Cardiac fibroblast (primary cell): ENCODE measurements at regions not wholly inside any gene's neighbourhood (a gene's known extent, or its start where the extent isn't known, plus 50 kb on each side); places are given as distances from the start of the nearest gene placed in this dataset.

Source experiments
- DNase-seq, 2 donors: peaks; one replicate each; pipeline versions ENCODE4 v3.0.0 to v3.0.0-alpha.2; 2010; ENCODE audit warnings: low read depth in 2 of 2
- H3K4me3 ChIP-seq, 2 donors: replicated peaks in 1 of 2; 1 replicate in 1 of 2; 2 replicates in 1 of 2; pipeline ENCODE4 v1.5.1; 2011; ENCODE audit warnings: low read depth in 2 of 2, low read length in 2 of 2, mild to moderate bottlenecking in 2 of 2, moderate library complexity in 1 of 2
- TF ChIP-seq, protein P1 (sequence below): IDR thresholded peaks from one replicate; pipeline ENCODE4 v1.5.1; 2011; ENCODE audit warnings: low read depth, mild to moderate bottlenecking, low read length, inconsistent platforms

- no peak for DNase-seq
- TF ChIP-seq, protein P1, sequence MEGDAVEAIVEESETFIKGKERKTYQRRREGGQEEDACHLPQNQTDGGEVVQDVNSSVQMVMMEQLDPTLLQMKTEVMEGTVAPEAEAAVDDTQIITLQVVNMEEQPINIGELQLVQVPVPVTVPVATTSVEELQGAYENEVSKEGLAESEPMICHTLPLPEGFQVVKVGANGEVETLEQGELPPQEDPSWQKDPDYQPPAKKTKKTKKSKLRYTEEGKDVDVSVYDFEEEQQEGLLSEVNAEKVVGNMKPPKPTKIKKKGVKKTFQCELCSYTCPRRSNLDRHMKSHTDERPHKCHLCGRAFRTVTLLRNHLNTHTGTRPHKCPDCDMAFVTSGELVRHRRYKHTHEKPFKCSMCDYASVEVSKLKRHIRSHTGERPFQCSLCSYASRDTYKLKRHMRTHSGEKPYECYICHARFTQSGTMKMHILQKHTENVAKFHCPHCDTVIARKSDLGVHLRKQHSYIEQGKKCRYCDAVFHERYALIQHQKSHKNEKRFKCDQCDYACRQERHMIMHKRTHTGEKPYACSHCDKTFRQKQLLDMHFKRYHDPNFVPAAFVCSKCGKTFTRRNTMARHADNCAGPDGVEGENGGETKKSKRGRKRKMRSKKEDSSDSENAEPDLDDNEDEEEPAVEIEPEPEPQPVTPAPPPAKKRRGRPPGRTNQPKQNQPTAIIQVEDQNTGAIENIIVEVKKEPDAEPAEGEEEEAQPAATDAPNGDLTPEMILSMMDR = no peak
- H3K4me3 ChIP-seq = no peak overlapping the region
Observed at GRCh38 chr12:118571730-118572129, 195.4 kb downstream of the SUDS3 start.

- DNase-seq = no peak
- TF ChIP-seq, protein P1 = no peak
- H3K4me3 ChIP-seq = no peak overlapping the region
Observed at GRCh38 chr12:118574288-118574687, 197.9 kb downstream of the SUDS3 start.

DNA sequence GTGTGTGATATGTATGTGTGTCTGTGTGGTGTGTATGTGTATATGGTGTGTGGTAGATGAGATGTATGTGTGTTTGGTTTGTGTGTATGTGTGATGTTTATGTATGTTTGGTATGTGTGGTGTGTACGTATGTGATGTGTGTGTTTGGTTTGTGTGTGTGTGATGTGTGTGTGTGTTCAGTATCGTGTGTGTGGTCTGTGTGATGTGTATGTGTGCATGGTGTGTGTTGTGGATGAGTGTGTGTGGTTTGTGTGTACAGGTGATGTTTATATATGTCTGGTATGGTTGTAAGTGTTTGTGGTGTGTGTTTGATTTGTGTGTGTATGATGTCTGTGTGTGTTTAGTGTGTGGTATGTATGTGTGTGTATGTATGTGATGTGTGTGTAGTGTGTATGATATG lies 199.4 kb downstream of the SUDS3 start:
- DNase-seq = no peak
- no peak overlapping the region for H3K4me3 ChIP-seq
- TF ChIP-seq, protein P1 = no peak

DNA sequence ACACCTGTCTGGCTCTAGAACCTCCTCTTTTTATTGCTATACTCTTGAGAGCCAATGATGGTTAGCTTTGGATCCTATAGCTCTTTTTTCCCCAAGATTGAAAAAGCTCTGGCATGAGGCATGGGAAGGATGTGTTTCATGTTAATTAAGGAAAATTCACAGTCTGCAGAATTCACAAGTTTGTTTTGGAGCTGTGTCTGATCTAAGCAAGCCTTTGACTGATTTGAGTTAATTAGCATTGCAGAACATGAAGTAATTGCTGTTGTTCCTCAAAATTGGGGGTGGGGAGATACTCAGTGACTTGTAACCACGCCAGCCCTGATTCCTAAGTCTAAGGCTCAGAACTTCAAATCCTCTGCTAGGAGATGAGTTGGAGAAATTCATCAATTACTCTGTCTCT lies 205.0 kb downstream of the SUDS3 start:
- H3K4me3 ChIP-seq = no peak overlapping the region
- DNase-seq = no peak
- TF ChIP-seq, protein P1 = no peak

- DNase-seq = no peak
- no peak overlapping the region for H3K4me3 ChIP-seq
- TF ChIP-seq, protein P1 = no peak
Observed at GRCh38 chr12:118582863-118583262, 206.5 kb downstream of the SUDS3 start.

DNA sequence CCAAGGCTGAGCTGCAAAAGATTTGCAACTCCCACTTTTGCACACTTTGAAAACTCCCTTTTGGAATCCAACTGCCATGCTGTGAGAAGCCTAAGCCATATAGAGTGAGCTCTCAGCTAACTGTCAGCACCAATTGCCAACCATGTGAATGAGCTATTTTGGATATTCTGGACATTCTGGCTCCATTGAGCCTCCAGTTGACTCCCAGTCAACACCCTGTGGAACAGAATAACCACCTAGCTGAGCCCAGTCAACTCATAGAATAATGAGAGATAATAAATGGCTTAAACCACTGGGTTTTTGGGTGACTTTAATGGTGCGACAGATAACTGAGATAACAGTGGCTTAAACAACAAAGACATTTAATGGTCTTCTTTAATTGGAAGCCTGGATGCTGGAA lies 210.1 kb downstream of the SUDS3 start:
- no peak for DNase-seq
- TF ChIP-seq, protein P1 = no peak
- no peak overlapping the region for H3K4me3 ChIP-seq

- DNase-seq = no peak
- TF ChIP-seq, protein P1 = no peak
- no peak overlapping the region for H3K4me3 ChIP-seq
Observed at GRCh38 chr12:118589162-118589561, 212.8 kb downstream of the SUDS3 start.
